GM23338 (cell line): ENCODE measurements at regions not wholly inside any gene's neighbourhood (a gene's known extent, or its start where the extent isn't known, plus 50 kb on each side); places are given as distances from the start of the nearest gene placed in this dataset.

Source experiments
- CREB1 ChIP-seq: fragments of 250-450 bp; sonication (Bioruptor Pico); IDR thresholded peaks from 2 replicates; pipeline ENCODE4 v1.5.0; 2020; ENCODE audit warnings: low read depth, mild to moderate bottlenecking, moderate library complexity
- CTCF ChIP-seq, 2 experiments: fragments of 200-600 bp in 1 of 2; sonication (generic) in 1 of 2; conservative IDR thresholded peaks; 2 replicates each; pipeline versions ENCODE4 v1.5.1 to v1.6.1; 2016 to 2017; ENCODE audit warnings: antibody characterized with exemption in 2 of 2, low read depth in 2 of 2, mild to moderate bottlenecking in 2 of 2, moderate library complexity in 1 of 2
- EZH2 ChIP-seq: fragments of 200-600 bp; sonication (generic); IDR thresholded peaks from one replicate; pipeline ENCODE4 v1.8.0; 2017; ENCODE audit warnings: antibody characterized with exemption, mild to moderate bottlenecking, low read depth; ENCODE audit not compliant: unreplicated experiment
- EZH2phosphoT487 ChIP-seq: fragments of 200-600 bp; sonication (generic); IDR thresholded peaks from one replicate; pipeline ENCODE4 v1.8.1; 2018; ENCODE audit warnings: antibody characterized with exemption; ENCODE audit not compliant: unreplicated experiment
- JUNB ChIP-seq: IDR thresholded peaks from one replicate; pipeline ENCODE4 v1.6.1; 2016; ENCODE audit warnings: antibody characterized with exemption; ENCODE audit not compliant: unreplicated experiment
- POLR2AphosphoS5 ChIP-seq: IDR thresholded peaks from 2 replicates; pipeline ENCODE4 v1.6.1; 2016; ENCODE audit warnings: antibody characterized with exemption, low read depth
- REST ChIP-seq: IDR thresholded peaks from one replicate; pipeline ENCODE4 v1.6.1; 2018; ENCODE audit warnings: antibody characterized with exemption; ENCODE audit not compliant: unreplicated experiment
- STAT1 ChIP-seq: IDR thresholded peaks from one replicate; pipeline ENCODE4 v1.6.1; 2016; ENCODE audit warnings: antibody characterized with exemption; ENCODE audit not compliant: unreplicated experiment
- ZNF114 ChIP-seq: fragments of 250-450 bp; sonication (Bioruptor Pico); IDR thresholded peaks from 2 replicates; pipeline ENCODE4 v1.5.0; 2020; ENCODE audit warnings: mild to moderate bottlenecking, moderate library complexity
- ZNF331 ChIP-seq: fragments of 250-450 bp; sonication (Bioruptor Pico); IDR thresholded peaks from 2 replicates; pipeline ENCODE4 v1.5.0; 2020; ENCODE audit warnings: low read depth, mild to moderate bottlenecking, moderate library complexity
- ZNF462 ChIP-seq: fragments of 250-450 bp; sonication (Bioruptor Pico); IDR thresholded peaks from 2 replicates; pipeline ENCODE4 v1.5.0; 2020; ENCODE audit warnings: mild to moderate bottlenecking, moderate library complexity

- no peak for TF ChIP-seq POLR2AphosphoS5
- no peak for TF ChIP-seq EZH2
- TF ChIP-seq CTCF (conservative IDR thresholded peaks at IDR 0.05; ENCODE audit: low read depth in 2 of 2): no peak
- TF ChIP-seq REST: no peak
- TF ChIP-seq STAT1: no peak
- TF ChIP-seq CREB1 (CRISPR knock-in tag): no peak
- TF ChIP-seq ZNF114: no peak
- no peak for TF ChIP-seq JUNB
- TF ChIP-seq ZNF331: no peak
- no peak for TF ChIP-seq EZH2phosphoT487
- no peak for TF ChIP-seq ZNF462 (CRISPR knock-in tag)
Observed at GRCh38 chr10:123298583-123298982, 144.4 kb downstream of the BUB3 start.
